ENCODE measurements at regions not wholly inside any gene's neighbourhood (a gene's known extent, or its start where the extent isn't known, plus 50 kb on each side); places are given as distances from the start of the nearest gene placed in this dataset.

DNA sequence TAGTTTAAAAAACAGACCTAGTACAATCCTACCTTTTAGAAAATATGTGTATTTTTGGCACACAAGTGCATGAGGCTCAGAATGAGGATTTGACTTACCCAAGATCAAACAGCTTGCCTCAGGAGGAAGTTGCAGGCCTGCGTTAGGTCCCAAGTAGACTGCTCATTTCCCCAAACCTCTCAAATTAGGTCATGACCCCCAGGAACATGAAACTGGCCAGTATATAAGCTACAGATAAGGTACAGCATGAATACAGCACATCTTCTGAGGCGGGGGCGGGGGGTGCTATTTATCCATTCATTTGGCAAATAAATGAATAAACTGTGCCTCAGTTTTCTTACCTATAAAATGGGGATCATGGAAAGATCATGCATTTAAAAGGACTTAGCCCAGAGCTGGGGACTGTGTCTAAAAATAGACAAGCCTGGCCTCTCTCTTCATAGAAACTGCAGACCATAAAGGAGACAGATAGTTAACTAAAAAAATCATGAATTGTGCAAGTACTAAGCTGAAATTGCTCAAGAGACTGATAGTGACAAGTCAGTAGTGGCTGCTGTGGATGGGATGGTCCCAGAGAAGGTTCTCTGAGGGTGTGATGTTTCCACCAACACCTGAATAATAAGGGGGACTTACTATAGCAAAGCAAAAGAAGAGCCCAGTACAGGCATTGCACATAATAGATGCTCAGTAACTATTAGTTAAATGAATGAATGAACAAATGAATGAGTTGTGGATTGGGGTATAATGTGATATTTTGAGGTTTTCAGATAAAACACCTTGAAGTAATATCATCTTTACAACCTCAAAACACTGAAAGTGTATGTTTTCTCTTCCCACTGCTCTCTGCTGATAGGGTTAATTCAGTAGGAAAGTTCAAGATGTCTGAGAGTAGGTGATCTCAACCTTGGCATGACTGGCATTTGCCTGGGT is 258.5 kb upstream of the PROK2 start:
- TF ChIP-seq, protein P1, sequence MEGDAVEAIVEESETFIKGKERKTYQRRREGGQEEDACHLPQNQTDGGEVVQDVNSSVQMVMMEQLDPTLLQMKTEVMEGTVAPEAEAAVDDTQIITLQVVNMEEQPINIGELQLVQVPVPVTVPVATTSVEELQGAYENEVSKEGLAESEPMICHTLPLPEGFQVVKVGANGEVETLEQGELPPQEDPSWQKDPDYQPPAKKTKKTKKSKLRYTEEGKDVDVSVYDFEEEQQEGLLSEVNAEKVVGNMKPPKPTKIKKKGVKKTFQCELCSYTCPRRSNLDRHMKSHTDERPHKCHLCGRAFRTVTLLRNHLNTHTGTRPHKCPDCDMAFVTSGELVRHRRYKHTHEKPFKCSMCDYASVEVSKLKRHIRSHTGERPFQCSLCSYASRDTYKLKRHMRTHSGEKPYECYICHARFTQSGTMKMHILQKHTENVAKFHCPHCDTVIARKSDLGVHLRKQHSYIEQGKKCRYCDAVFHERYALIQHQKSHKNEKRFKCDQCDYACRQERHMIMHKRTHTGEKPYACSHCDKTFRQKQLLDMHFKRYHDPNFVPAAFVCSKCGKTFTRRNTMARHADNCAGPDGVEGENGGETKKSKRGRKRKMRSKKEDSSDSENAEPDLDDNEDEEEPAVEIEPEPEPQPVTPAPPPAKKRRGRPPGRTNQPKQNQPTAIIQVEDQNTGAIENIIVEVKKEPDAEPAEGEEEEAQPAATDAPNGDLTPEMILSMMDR (IDR thresholded peaks at IDR 0.05; ENCODE audit: low read depth, low read length) = no peak
- TF ChIP-seq, protein P2, sequence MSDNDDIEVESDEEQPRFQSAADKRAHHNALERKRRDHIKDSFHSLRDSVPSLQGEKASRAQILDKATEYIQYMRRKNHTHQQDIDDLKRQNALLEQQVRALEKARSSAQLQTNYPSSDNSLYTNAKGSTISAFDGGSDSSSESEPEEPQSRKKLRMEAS (IDR thresholded peaks at IDR 0.05; ENCODE audit: low read depth, low read length) = no peak
- TF ChIP-seq POLR2A (IDR thresholded peaks at IDR 0.05; ENCODE audit: extremely low read depth, insufficient read length) = no peak
